Hepatocyte (in vitro differentiated cells): ENCODE measurements at regions not wholly inside any gene's neighbourhood (a gene's known extent, or its start where the extent isn't known, plus 50 kb on each side); places are given as distances from the start of the nearest gene placed in this dataset.

Experiments used
- DNase-seq: peaks from one replicate; pipeline ENCODE4 v3.0.0-alpha.2; 2016; ENCODE audit warnings: low spot score
- H2AFZ ChIP-seq: fragments of 200-600 bp; sonication (generic); 2 replicates; pipeline ENCODE4 v1.6.0; 2016; ENCODE audit warnings: antibody characterized with exemption, mild to moderate bottlenecking
- H3K27ac ChIP-seq: fragments of 200-600 bp; sonication (generic); 2 replicates; pipeline ENCODE4 v1.5.1; 2016; ENCODE audit warnings: mild to moderate bottlenecking
- H3K27me3 ChIP-seq: fragments of 200-600 bp; sonication (generic); 2 replicates; pipeline ENCODE4 v1.6.1; 2016
- H3K36me3 ChIP-seq: fragments of 200-600 bp; sonication (generic); replicated peaks from 2 replicates; pipeline ENCODE4 v1.5.1; 2016; ENCODE audit warnings: low read depth; ENCODE audit not compliant: insufficient read depth
- H3K4me1 ChIP-seq: fragments of 200-600 bp; sonication (generic); 2 replicates; pipeline ENCODE4 v1.5.1; 2016; ENCODE audit warnings: mild to moderate bottlenecking, moderate library complexity; ENCODE audit not compliant: insufficient read depth
- H3K4me2 ChIP-seq: fragments of 200-600 bp; sonication (generic); 2 replicates; pipeline ENCODE4 v1.6.0; 2016
- H3K4me3 ChIP-seq: fragments of 200-600 bp; sonication (generic); 2 replicates; pipeline ENCODE4 v1.5.1; 2016; ENCODE audit warnings: mild to moderate bottlenecking
- H3K79me2 ChIP-seq: fragments of 200-600 bp; sonication (generic); 2 replicates; pipeline ENCODE4 v1.6.0; 2017; ENCODE audit warnings: mild to moderate bottlenecking
- H3K9me2 ChIP-seq: fragments of 200-600 bp; sonication (generic); replicated peaks from 2 replicates; pipeline ENCODE4 v1.6.0; 2017; ENCODE audit warnings: mild to moderate bottlenecking; ENCODE audit not compliant: insufficient read depth
- H3K9me3 ChIP-seq: fragments of 200-600 bp; sonication (generic); 2 replicates; pipeline ENCODE4 v1.5.1; 2016; ENCODE audit warnings: low read depth, mild to moderate bottlenecking
- H4K20me1 ChIP-seq: fragments of 200-600 bp; sonication (generic); 2 replicates; pipeline ENCODE4 v1.6.0; 2016; ENCODE audit warnings: mild to moderate bottlenecking; ENCODE audit not compliant: insufficient read depth, poor library complexity, severe bottlenecking
- CTCF ChIP-seq: fragments of 200-600 bp; sonication (generic); IDR thresholded peaks from 2 replicates; pipeline ENCODE4 v1.5.1; 2016; ENCODE audit warnings: antibody characterized with exemption, mild to moderate bottlenecking; ENCODE audit not compliant: poor library complexity
- EZH2 ChIP-seq: fragments of 200-600 bp; sonication (generic); IDR thresholded peaks from 2 replicates; pipeline ENCODE4 v1.6.1; 2016; ENCODE audit warnings: antibody characterized with exemption, mild to moderate bottlenecking, borderline replicate concordance
- EZH2phosphoT487 ChIP-seq: fragments of 200-600 bp; sonication (generic); IDR thresholded peaks from one replicate; pipeline ENCODE4 v1.6.1; 2018; ENCODE audit warnings: antibody characterized with exemption, mild to moderate bottlenecking, low read depth, moderate library complexity; ENCODE audit not compliant: unreplicated experiment, severe bottlenecking
- WGBS: methylation state at CpG from one replicate; pipeline ENCODE4 v1.1.6; 2016; ENCODE audit warnings: low lambda C conversion rate; ENCODE audit errors: missing lambda C conversion rate; 5-methylcytosine and 5-hydroxymethylcytosine counted together

GRCh38 chr4:127224556-127224955 is 408.2 kb upstream of the INTU start:
- H3K79me2 ChIP-seq, result no peaks in the 10 kb centered on the region
- H3K4me3 ChIP-seq, result no peak overlapping the region
- WGBS, result 78% methylated on average over 5 of the region's 5 CpGs
- no peaks in the 10 kb centered on the region for H3K4me1 ChIP-seq
- H3K4me2 ChIP-seq, result no peak overlapping the region
- no peak for DNase-seq
- no peak overlapping the region for H2AFZ ChIP-seq
- TF ChIP-seq CTCF, result no peak
- TF ChIP-seq EZH2phosphoT487, result no peak
- no peak for TF ChIP-seq EZH2
- H3K9me2 ChIP-seq, result no peaks in the 10 kb centered on the region
- no peaks in the 10 kb centered on the region for H3K9me3 ChIP-seq
- no peaks in the 10 kb centered on the region for H3K36me3 ChIP-seq
- H3K27ac ChIP-seq, result no peak overlapping the region
- no peaks in the 10 kb centered on the region for H4K20me1 ChIP-seq
- H3K27me3 ChIP-seq, result no peaks in the 10 kb centered on the region

- Histone ChIP-seq H3K79me2 (no peaks in the 10 kb centered on the region), H3K27ac (no peak overlapping the region), H3K4me1 (no peaks in the 10 kb centered on the region), H2AFZ (no peak overlapping the region), H3K9me2 (no peaks in the 10 kb centered on the region), H4K20me1 (no peaks in the 10 kb centered on the region), H3K27me3 (no peaks in the 10 kb centered on the region), H3K9me3 (no peaks in the 10 kb centered on the region), H3K4me2 (no peak overlapping the region), H3K4me3 (no peak overlapping the region), H3K36me3 (no peaks in the 10 kb centered on the region)
- DNase-seq, result no peak
- 82% methylated on average over 3 of the region's 3 CpGs for WGBS
- TF ChIP-seq EZH2, result no peak
- no peak for TF ChIP-seq EZH2phosphoT487
- TF ChIP-seq CTCF, result no peak
Measured at GRCh38 chr4:127229855-127230608, 402.7 kb upstream of the INTU start.

GRCh38 chr4:127236889-127237288 is 395.9 kb upstream of the INTU start:
- no peaks in the 10 kb centered on the region for H3K9me3 ChIP-seq
- H3K27me3 ChIP-seq, result no peaks in the 10 kb centered on the region
- TF ChIP-seq EZH2, result no peak
- no peak for TF ChIP-seq EZH2phosphoT487
- no peak for TF ChIP-seq CTCF
- H3K4me1 ChIP-seq, result no peaks in the 10 kb centered on the region
- H3K36me3 ChIP-seq, result no peaks in the 10 kb centered on the region
- no peaks in the 10 kb centered on the region for H3K79me2 ChIP-seq
- H4K20me1 ChIP-seq, result no peaks in the 10 kb centered on the region
- no peak overlapping the region for H3K4me2 ChIP-seq
- H3K4me3 ChIP-seq, result no peak overlapping the region
- DNase-seq, result no peak
- H3K27ac ChIP-seq, result no peak overlapping the region
- H2AFZ ChIP-seq, result no peak overlapping the region
- H3K9me2 ChIP-seq, result no peaks in the 10 kb centered on the region
- WGBS, result 57% methylated on average over 2 of the region's 2 CpGs
